Psoas muscle (tissue), 7 donors: ENCODE measurements at regions not wholly inside any gene's neighbourhood (a gene's known extent, or its start where the extent isn't known, plus 50 kb on each side); places are given as distances from the start of the nearest gene placed in this dataset.

Experiments
- ATAC-seq, 4 donors: fragments of 200-7000 bp; cut with Tn5 transposase; one replicate each; pipeline ENCODE4 v1.9.1; 2020; ENCODE audit warnings: moderate library complexity in 3 of 4, mild to moderate bottlenecking in 2 of 4
- DNase-seq, 2 donors: peaks; one replicate each; pipeline ENCODE4 v3.0.0-alpha.2; 2020
- H3K27ac ChIP-seq: fragments of 200-600 bp; one replicate; pipeline ENCODE4 v1.8.0; 2022
- H3K27me3 ChIP-seq, 3 donors: fragments of 200-600 bp in 1 of 3; one replicate each; pipeline versions ENCODE4 v1.6.1 to v1.8.0; 2013 to 2022; ENCODE audit warnings: low read length in 2 of 3, mild to moderate bottlenecking in 2 of 3, moderate library complexity in 1 of 3; ENCODE audit not compliant: insufficient read depth in 3 of 3
- H3K36me3 ChIP-seq, 2 donors: fragments of 200-600 bp in 1 of 2; one replicate each; pipeline versions ENCODE4 v1.6.1 to v1.8.0; 2013 to 2022; ENCODE audit warnings: low read depth in 1 of 2, mild to moderate bottlenecking in 1 of 2, moderate library complexity in 1 of 2; ENCODE audit not compliant: insufficient read depth in 1 of 2
- H3K4me1 ChIP-seq: fragments of 200-600 bp; one replicate; pipeline ENCODE4 v1.8.0; 2022
- H3K4me3 ChIP-seq: fragments of 200-600 bp; one replicate; pipeline ENCODE4 v1.8.0; 2022; ENCODE audit warnings: mild to moderate bottlenecking
- H3K9me3 ChIP-seq: fragments of 200-600 bp; one replicate; pipeline ENCODE4 v1.8.0; 2022
- CTCF ChIP-seq: fragments of 200-600 bp; IDR thresholded peaks from one replicate; pipeline ENCODE4 v1.8.0; 2022; ENCODE audit warnings: antibody characterized with exemption
- WGBS, 3 donors: extraction: QIAGEN DNeasy Blood & Tissue Kit; methylation state at CpG; one replicate each; pipeline versions ENCODE4 v1.1.6 to v1.1.7; 2013; 5-methylcytosine and 5-hydroxymethylcytosine counted together
- intact Hi-C, 2 donors: fragments of 100-400 bp; cut with DNase I; formaldehyde crosslinking; loops; one replicate each; pipeline versions ENCODE4 v1.11.0 to v1.14.2; 2022
- donor health status: healthy with polysubstance abuse.
- donor health status: DM: no; HTN: no; CAD: no; lungs with moderate emphysema.
- donor health status: Bipolar disorder and iron deficiency.
- donor health status: healthy.
- donor health status: DM: yes; HTN: yes; CAD: no.
- donor health status: DM: no; HTN: no; CAD: no.
- donor health status: DM: yes; HTN: yes; CAD: no.

GRCh38 chr15:45857291-45857690, 222.5 kb downstream of the SQOR start:
- ATAC-seq: no peak
- DNase-seq: no peak
- Histone ChIP-seq H3K27me3 (no peaks in the 10 kb centered on the region), H3K4me3 (no peak overlapping the region), H3K9me3 (no peaks in the 10 kb centered on the region), H3K27ac (no peak overlapping the region), H3K4me1 (no peaks in the 10 kb centered on the region), H3K36me3 (no peaks in the 10 kb centered on the region)
- no peak for TF ChIP-seq CTCF
- intact Hi-C loops: no loop called here
- WGBS, 3 donors: 81 to 88% (median 84%) methylated on average over 5 of the region's 5 CpGs

GRCh38 chr15:45858491-45858890, 223.7 kb downstream of the SQOR start:
- ATAC-seq: no peak
- no peak for TF ChIP-seq CTCF
- Histone ChIP-seq H3K4me3 (no peak overlapping the region), H3K27me3 (no peaks in the 10 kb centered on the region), H3K4me1 (no peaks in the 10 kb centered on the region), H3K27ac (no peak overlapping the region), H3K36me3 (no peaks in the 10 kb centered on the region), H3K9me3 (no peaks in the 10 kb centered on the region)
- DNase-seq: no peak
- 70 to 80% (median 74%) methylated on average over 3 of the region's 3 CpGs for WGBS, 3 donors
- intact Hi-C loops: no loop called here

- 40 to 51% (median 46%) methylated on average over 2 of the region's 2 CpGs for WGBS, 3 donors
- DNase-seq (no peak), ATAC-seq (no peak)
- H3K4me3 ChIP-seq: no peak overlapping the region
- H3K27me3 ChIP-seq: no peaks in the 10 kb centered on the region
- H3K36me3 ChIP-seq: no peaks in the 10 kb centered on the region
- no peaks in the 10 kb centered on the region for H3K4me1 ChIP-seq
- intact Hi-C loops: no loop called here
- H3K27ac ChIP-seq: no peak overlapping the region
- TF ChIP-seq CTCF: no peak
- no peaks in the 10 kb centered on the region for H3K9me3 ChIP-seq
These were observed 227.2 kb downstream of the SQOR start for GRCh38 chr15:45862034-45862433.

- no peaks in the 10 kb centered on the region for H3K4me1 ChIP-seq
- no peak for TF ChIP-seq CTCF
- intact Hi-C loops: no loop called here
- H3K27ac ChIP-seq: no peak overlapping the region
- H3K36me3 ChIP-seq: no peaks in the 10 kb centered on the region
- no peak for ATAC-seq
- no peak overlapping the region for H3K4me3 ChIP-seq
- no peaks in the 10 kb centered on the region for H3K9me3 ChIP-seq
- WGBS, 3 donors: 69 to 83% (median 73%) methylated on average over 2 of the region's 2 CpGs
- H3K27me3 ChIP-seq: no peaks in the 10 kb centered on the region
- DNase-seq: no peak
These were observed 229.2 kb downstream of the SQOR start for GRCh38 chr15:45863881-45864580.

GRCh38 chr15:45866616-45867015, 231.8 kb downstream of the SQOR start:
- no peak for ATAC-seq
- Histone ChIP-seq H3K4me3 (no peak overlapping the region), H3K27me3 (peaks cover 0 to 1% (median 0%) of the 10 kb centered on the region in 3 donors), H3K36me3 (no peaks in the 10 kb centered on the region), H3K4me1 (no peaks in the 10 kb centered on the region), H3K27ac (no peak overlapping the region), H3K9me3 (no peaks in the 10 kb centered on the region)
- no peak for TF ChIP-seq CTCF
- 62 to 66% (median 64%) methylated on average over 3 of the region's 3 CpGs for WGBS, 3 donors
- DNase-seq: no peak
- intact Hi-C loops: no loop called here
